HCT116 (cell line): ENCODE measurements at regions not wholly inside any gene's neighbourhood (a gene's known extent, or its start where the extent isn't known, plus 50 kb on each side); places are given as distances from the start of the nearest gene placed in this dataset.

Experiments used
- ATAC-seq: fragments of 200-7000 bp; cut with Tn5 transposase; 2 replicates; pipeline ENCODE4 v1.9.1; 2020; ENCODE audit warnings: mild to moderate bottlenecking, moderate library complexity
- BruUV-seq: library from RNA; stranded (reverse); fragments of 400-500 nt; replicated peaks from 2 replicates; lab custom pipeline; 2021; lab: Mats Ljungman, UMichigan
- CTCF ChIA-PET: fragments of 300-600 bp; sonication (Branson Sonifier 250); formaldehyde crosslinking; loops from one replicate; lab custom pipeline; 2021; ENCODE audit warnings: antibody characterized with exemption; lab: Charles Lee
- POLR2A ChIA-PET: fragments of 300-600, 350-600 bp; sonication (Branson Sonifier 250); formaldehyde crosslinking; loops from one replicate; lab custom pipeline; 2021; ENCODE audit warnings: antibody characterized with exemption; lab: Charles Lee
- RAD21 ChIA-PET, 2 experiments: fragments of 300-600 bp; sonication (Branson Sonifier 250); formaldehyde crosslinking; loops; one replicate each; lab custom pipeline; 2023; ENCODE audit warnings: low total read pairs in 2 of 2; ENCODE audit not compliant: uncharacterized antibody in 2 of 2, unreplicated experiment in 2 of 2, low non-redundant PET in 1 of 2; lab: Charles Lee
- DNase-seq: peaks from one replicate; pipeline ENCODE4 v3.0.0-alpha.2; 2010; ENCODE audit warnings: low read depth, low spot score
- H2AFZ ChIP-seq: fragments of 200-600 bp; shearing (Covaris generic), sonication (generic); 2 replicates; pipeline ENCODE4 v1.6.1; 2017; ENCODE audit warnings: low read depth, mixed run types, mixed read lengths, antibody characterized with exemption, low read length; ENCODE audit not compliant: poor library complexity, severe bottlenecking
- H3K27ac ChIP-seq: 2 replicates; pipeline ENCODE4 v1.5.1; 2012; ENCODE audit warnings: low read depth, low read length
- H3K27me3 ChIP-seq: fragments of 200-600 bp; sonication (generic); 2 replicates; pipeline ENCODE4 v1.6.1; 2016; ENCODE audit warnings: mixed run types, low read length, mixed read lengths; ENCODE audit not compliant: insufficient read depth
- H3K36me3 ChIP-seq, 2 experiments: fragments of 200-500 bp in 1 of 2; fragments of 200-600 bp in 1 of 2; sonication (Bioruptor generic) in 1 of 2; sonication (generic) in 1 of 2; 2 replicates each; pipeline versions ENCODE4 v1.5.1 to v1.6.1; 2014 to 2016; ENCODE audit warnings: low read length in 2 of 2, inconsistent platforms in 1 of 2, mixed read lengths in 1 of 2, mixed run types in 1 of 2; ENCODE audit not compliant: insufficient read depth in 2 of 2, control insufficient read depth in 1 of 2
- H3K4me1 ChIP-seq, 2 experiments: fragments of 200-600 bp in 1 of 2; sonication (generic) in 1 of 2; 2 replicates each; pipeline versions ENCODE4 v1.5.1 to v1.6.1; 2012 to 2017; ENCODE audit warnings: low read length in 2 of 2, inconsistent platforms in 1 of 2, mild to moderate bottlenecking in 1 of 2, mixed read lengths in 1 of 2, mixed run types in 1 of 2, moderate library complexity in 1 of 2; ENCODE audit not compliant: insufficient read depth in 2 of 2, control insufficient read depth in 1 of 2
- H3K4me2 ChIP-seq: fragments of 200-600 bp; sonication (generic); 2 replicates; pipeline ENCODE4 v1.6.1; 2017; ENCODE audit warnings: mixed run types, low read length, mixed read lengths
- H3K4me3 ChIP-seq, 2 experiments: fragments of 200-600 bp in 1 of 2; sonication (generic) in 1 of 2; replicated peaks in 1 of 2; 2 replicates each; pipeline ENCODE4 v1.5.1; 2011 to 2016; ENCODE audit warnings: low read length in 2 of 2, control low read depth in 1 of 2, low read depth in 1 of 2, mild to moderate bottlenecking in 1 of 2, mixed read lengths in 1 of 2, mixed run types in 1 of 2
- H3K79me2 ChIP-seq: fragments of 200-600 bp; sonication (generic); 2 replicates; pipeline ENCODE4 v1.6.1; 2017; ENCODE audit warnings: mild to moderate bottlenecking, mixed run types, low read length, moderate library complexity, mixed read lengths; ENCODE audit not compliant: insufficient read depth
- H3K9ac ChIP-seq: fragments of 200-600 bp; sonication (generic); 2 replicates; pipeline ENCODE4 v1.6.1; 2016; ENCODE audit warnings: low read length, mixed read lengths
- H3K9me2 ChIP-seq: fragments of 200-600 bp; sonication (generic), shearing (Covaris generic); 2 replicates; pipeline ENCODE4 v1.6.1; 2017; ENCODE audit warnings: mixed run types, mild to moderate bottlenecking, moderate library complexity; ENCODE audit not compliant: insufficient read depth
- H3K9me3 ChIP-seq, 2 experiments: fragments of 200-500 bp in 1 of 2; fragments of 200-600 bp in 1 of 2; sonication (Bioruptor generic) in 1 of 2; sonication (generic) in 1 of 2; 2 replicates each; pipeline ENCODE4 v1.6.1; 2014 to 2017; ENCODE audit warnings: low read length in 2 of 2, mixed read lengths in 2 of 2, inconsistent platforms in 1 of 2, low read depth in 1 of 2, mild to moderate bottlenecking in 1 of 2, mixed run types in 1 of 2, moderate library complexity in 1 of 2; ENCODE audit not compliant: control insufficient read depth in 1 of 2, insufficient read depth in 1 of 2
- H4K20me1 ChIP-seq: fragments of 200-600 bp; sonication (generic), shearing (Covaris generic); 2 replicates; pipeline ENCODE4 v1.6.1; 2017; ENCODE audit warnings: mixed run types, mild to moderate bottlenecking, moderate library complexity; ENCODE audit not compliant: insufficient read depth
- CEBPB ChIP-seq: IDR thresholded peaks from 2 replicates; pipeline ENCODE4 v1.6.1; 2012; ENCODE audit warnings: low read depth
- EZH2 ChIP-seq: fragments of 200-600 bp; sonication (generic); IDR thresholded peaks from 2 replicates; pipeline ENCODE4 v1.6.1; 2017; ENCODE audit warnings: antibody characterized with exemption, mixed run types
- FOSL1 ChIP-seq: IDR thresholded peaks from 2 replicates; pipeline ENCODE4 v1.6.1; 2012; ENCODE audit warnings: low read depth
- JUND ChIP-seq: IDR thresholded peaks from 2 replicates; pipeline ENCODE4 v1.6.1; 2012
- POLR2A ChIP-seq: IDR thresholded peaks from 2 replicates; pipeline ENCODE4 v1.7.0; 2011; ENCODE audit warnings: borderline replicate concordance; ENCODE audit not compliant: insufficient read depth, insufficient read length; ENCODE audit errors: extremely low read depth
- POLR2AphosphoS5 ChIP-seq: IDR thresholded peaks from 2 replicates; pipeline ENCODE4 v1.6.1; 2011; ENCODE audit warnings: mild to moderate bottlenecking, low read depth, low read length, moderate library complexity
- RAD21 ChIP-seq: IDR thresholded peaks from 2 replicates; pipeline ENCODE4 v1.6.1; 2012; ENCODE audit warnings: low read depth, mild to moderate bottlenecking
- SIN3A ChIP-seq: IDR thresholded peaks from 2 replicates; pipeline ENCODE4 v1.6.1; 2012; ENCODE audit warnings: low read depth
- SP1 ChIP-seq: IDR thresholded peaks from 2 replicates; pipeline ENCODE4 v1.6.1; 2012; ENCODE audit warnings: low read depth
- SRF ChIP-seq: IDR thresholded peaks from 2 replicates; pipeline ENCODE4 v1.6.1; 2012; ENCODE audit warnings: low read depth
- TCF7L2 ChIP-seq: IDR thresholded peaks from 2 replicates; pipeline ENCODE4 v1.7.0; 2011; ENCODE audit warnings: borderline replicate concordance, inconsistent platforms; ENCODE audit not compliant: insufficient read depth, insufficient read length; ENCODE audit errors: extremely low read depth
- YY1 ChIP-seq: IDR thresholded peaks from 2 replicates; pipeline ENCODE4 v1.6.1; 2011; ENCODE audit warnings: low read length, low read depth, moderate library complexity, mild to moderate bottlenecking; ENCODE audit not compliant: insufficient replicate concordance; ENCODE audit errors: extremely low read depth
- ZFX ChIP-seq: fragments of 450-650 bp; IDR thresholded peaks from 2 replicates; pipeline ENCODE4 v1.6.1; 2017
- intact Hi-C: fragments of 100-400 bp; cut with micrococcal nuclease; formaldehyde crosslinking; loops from 2 replicates; pipeline ENCODE4 v1.10.0; 2022
- TF ChIP-seq, protein P1 (sequence below): IDR thresholded peaks from 2 replicates; pipeline ENCODE4 v1.6.1; 2012

DNA sequence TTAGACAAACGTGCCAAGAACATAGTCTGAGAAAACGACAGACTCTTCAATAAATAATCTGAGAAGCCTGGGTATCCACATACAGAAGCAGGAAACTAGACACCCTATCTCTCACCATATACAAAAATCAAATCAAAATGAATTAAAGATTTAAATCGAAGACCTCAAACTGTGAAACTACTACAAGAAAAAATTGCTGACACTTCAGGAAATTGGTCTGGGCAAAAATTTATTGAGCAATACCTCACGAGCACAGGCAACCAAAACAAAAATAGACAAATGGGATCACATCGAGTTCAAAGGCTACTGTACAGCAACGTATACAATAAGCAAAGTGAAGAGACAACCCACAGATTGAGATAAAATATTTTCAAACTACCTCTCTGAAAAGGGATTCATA, 292.8 kb upstream of the RGS18 start:
- Histone ChIP-seq H3K4me2 (no peak overlapping the region), H3K79me2 (no peaks in the 10 kb centered on the region), H3K9me3 (no peaks in the 10 kb centered on the region), H2AFZ (no peak overlapping the region), H3K36me3 (no peaks in the 10 kb centered on the region), H3K4me3 (no peak overlapping the region), H3K4me1 (no peaks in the 10 kb centered on the region), H4K20me1 (no peaks in the 10 kb centered on the region), H3K27me3 (no peaks in the 10 kb centered on the region), H3K9me2 (no peaks in the 10 kb centered on the region), H3K27ac (no peak overlapping the region), H3K9ac (no peak overlapping the region)
- ChIA-PET CTCF (no interaction called here), RAD21 (no interaction called here), POLR2A (no interaction called here)
- DNase-seq (no peak), ATAC-seq (no peak)
- intact Hi-C loops: no loop called here
- BruUV-seq: no TSS peak
- no peak for TF ChIP-seq TCF7L2
- TF ChIP-seq SIN3A: no peak
- TF ChIP-seq POLR2AphosphoS5: no peak
- TF ChIP-seq RAD21: no peak
- TF ChIP-seq ZFX: no peak
- TF ChIP-seq, protein P1, sequence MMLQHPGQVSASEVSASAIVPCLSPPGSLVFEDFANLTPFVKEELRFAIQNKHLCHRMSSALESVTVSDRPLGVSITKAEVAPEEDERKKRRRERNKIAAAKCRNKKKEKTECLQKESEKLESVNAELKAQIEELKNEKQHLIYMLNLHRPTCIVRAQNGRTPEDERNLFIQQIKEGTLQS: no peak
- TF ChIP-seq EZH2: no peak
- no peak for TF ChIP-seq JUND
- TF ChIP-seq POLR2A: no peak
- TF ChIP-seq FOSL1: no peak
- TF ChIP-seq SP1: no peak
- no peak for TF ChIP-seq CEBPB

DNA sequence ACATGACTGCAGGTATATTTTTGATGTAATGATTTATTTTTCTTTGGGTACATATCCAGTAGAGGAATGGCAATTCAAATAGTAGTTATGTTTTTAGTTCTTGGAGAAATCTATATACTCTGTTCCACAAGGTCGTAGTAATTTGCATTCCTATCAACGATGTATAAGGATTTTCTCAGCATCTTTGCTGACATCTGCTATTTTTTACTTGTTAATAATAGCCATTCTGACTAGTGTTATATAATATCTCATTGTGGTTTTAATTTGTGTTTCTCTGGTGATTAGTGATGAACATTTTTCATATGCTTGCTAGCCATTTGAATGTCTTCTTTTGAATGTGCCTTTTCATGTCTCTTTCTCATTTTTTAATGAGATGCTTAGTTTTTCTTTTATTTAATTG, 292.1 kb upstream of the RGS18 start:
- Histone ChIP-seq H3K9me3 (no peaks in the 10 kb centered on the region), H3K36me3 (no peaks in the 10 kb centered on the region), H3K27ac (no peak overlapping the region), H3K4me1 (no peaks in the 10 kb centered on the region), H3K4me3 (no peak overlapping the region), H3K27me3 (no peaks in the 10 kb centered on the region), H3K9ac (no peak overlapping the region), H2AFZ (no peak overlapping the region), H4K20me1 (no peaks in the 10 kb centered on the region), H3K9me2 (no peaks in the 10 kb centered on the region), H3K79me2 (no peaks in the 10 kb centered on the region), H3K4me2 (no peak overlapping the region)
- ATAC-seq (no peak), DNase-seq (no peak)
- POLR2A ChIA-PET: no interaction called here
- CTCF ChIA-PET: no interaction called here
- intact Hi-C loops: no loop called here
- no peak for TF ChIP-seq YY1
- TF ChIP-seq POLR2AphosphoS5: no peak
- no peak for TF ChIP-seq SRF
- RAD21 ChIA-PET: no interaction called here
- no TSS peak for BruUV-seq
